Thyroid gland (tissue), 4 donors: ENCODE measurements at regions not wholly inside any gene's neighbourhood (a gene's known extent, or its start where the extent isn't known, plus 50 kb on each side); places are given as distances from the start of the nearest gene placed in this dataset.

Experiments used
- POLR2A ChIP-seq, 2 donors: fragments of 450-650 bp; IDR thresholded peaks; one replicate each; pipeline ENCODE4 v1.6.1; 2017; ENCODE audit warnings: antibody characterized with exemption in 2 of 2, mild to moderate bottlenecking in 2 of 2, moderate library complexity in 1 of 2
- TF ChIP-seq, protein P1 (sequence below), 6 experiments: fragments of 200-600 bp in 3 of 6; fragments of 450-650 bp in 3 of 6; sonication (generic) in 3 of 6; IDR thresholded peaks; one replicate each; pipeline ENCODE4 v1.5.1; 2016 to 2019; ENCODE audit warnings: antibody characterized with exemption in 6 of 6, mild to moderate bottlenecking in 2 of 6, inconsistent platforms in 1 of 6, moderate library complexity in 1 of 6

DNA sequence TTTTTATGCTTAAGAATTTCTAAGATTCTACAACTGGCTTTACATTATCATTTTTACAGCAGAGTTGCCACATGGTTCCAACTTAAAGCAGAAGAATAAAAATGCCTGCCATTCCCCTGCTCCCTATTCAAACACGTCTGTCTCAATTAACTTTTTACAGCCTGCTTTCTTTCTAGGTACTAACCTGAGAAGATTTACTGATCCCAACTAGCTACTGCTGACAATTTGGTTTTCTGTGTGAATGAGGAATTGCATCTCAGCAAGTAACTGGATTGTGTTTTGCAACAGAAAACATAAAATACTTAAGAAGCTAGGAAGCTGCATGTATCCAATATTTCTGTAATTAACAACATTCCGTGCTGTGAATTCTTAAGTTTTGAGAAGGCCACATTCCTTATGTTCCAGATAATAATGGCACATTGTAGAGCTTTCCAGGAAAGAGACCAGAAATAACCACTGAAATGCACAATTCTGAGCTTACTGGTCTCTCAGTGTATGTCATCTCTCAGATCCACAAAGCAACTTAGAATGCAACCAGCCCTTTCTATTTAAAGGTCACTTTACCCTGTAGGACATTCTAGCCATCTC is 306.8 kb upstream of the NMUR2 start:
- TF ChIP-seq, protein P1, sequence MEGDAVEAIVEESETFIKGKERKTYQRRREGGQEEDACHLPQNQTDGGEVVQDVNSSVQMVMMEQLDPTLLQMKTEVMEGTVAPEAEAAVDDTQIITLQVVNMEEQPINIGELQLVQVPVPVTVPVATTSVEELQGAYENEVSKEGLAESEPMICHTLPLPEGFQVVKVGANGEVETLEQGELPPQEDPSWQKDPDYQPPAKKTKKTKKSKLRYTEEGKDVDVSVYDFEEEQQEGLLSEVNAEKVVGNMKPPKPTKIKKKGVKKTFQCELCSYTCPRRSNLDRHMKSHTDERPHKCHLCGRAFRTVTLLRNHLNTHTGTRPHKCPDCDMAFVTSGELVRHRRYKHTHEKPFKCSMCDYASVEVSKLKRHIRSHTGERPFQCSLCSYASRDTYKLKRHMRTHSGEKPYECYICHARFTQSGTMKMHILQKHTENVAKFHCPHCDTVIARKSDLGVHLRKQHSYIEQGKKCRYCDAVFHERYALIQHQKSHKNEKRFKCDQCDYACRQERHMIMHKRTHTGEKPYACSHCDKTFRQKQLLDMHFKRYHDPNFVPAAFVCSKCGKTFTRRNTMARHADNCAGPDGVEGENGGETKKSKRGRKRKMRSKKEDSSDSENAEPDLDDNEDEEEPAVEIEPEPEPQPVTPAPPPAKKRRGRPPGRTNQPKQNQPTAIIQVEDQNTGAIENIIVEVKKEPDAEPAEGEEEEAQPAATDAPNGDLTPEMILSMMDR (IDR thresholded peaks at IDR 0.05), result no peak
- TF ChIP-seq POLR2A (IDR thresholded peaks at IDR 0.05), result no peak
